ENCODE measurements at regions not wholly inside any gene's neighbourhood (a gene's known extent, or its start where the extent isn't known, plus 50 kb on each side); places are given as distances from the start of the nearest gene placed in this dataset.

GRCh38 chr5:43804041-43804440 is 201.1 kb downstream of the NNT start:
- TF ChIP-seq CTCF (IDR thresholded peaks at IDR 0.05 in 4 of 5, conservative IDR thresholded peaks at IDR 0.05 in 1 of 5) (no peak), POLR2A (IDR thresholded peaks at IDR 0.05) (no peak)

Measured in gastrocnemius medialis (tissue), 4 donors.